Muscle layer of colon (tissue), 2 donors: ENCODE measurements at regions not wholly inside any gene's neighbourhood (a gene's known extent, or its start where the extent isn't known, plus 50 kb on each side); places are given as distances from the start of the nearest gene placed in this dataset.

Experiments used
- H3K27ac ChIP-seq: one replicate; pipeline ENCODE4 v1.7.0; 2013; ENCODE audit warnings: low read depth, mild to moderate bottlenecking, low read length, moderate library complexity
- H3K27me3 ChIP-seq, 2 donors: one replicate each; pipeline ENCODE4 v1.7.0; 2013; ENCODE audit warnings: low read length in 2 of 2, mild to moderate bottlenecking in 2 of 2; ENCODE audit not compliant: insufficient read depth in 2 of 2, control insufficient read depth in 1 of 2
- H3K36me3 ChIP-seq: one replicate; pipeline ENCODE4 v1.7.0; 2013; ENCODE audit warnings: mild to moderate bottlenecking, low read length; ENCODE audit not compliant: insufficient read depth
- H3K4me1 ChIP-seq: one replicate; pipeline ENCODE4 v1.7.0; 2013; ENCODE audit warnings: mild to moderate bottlenecking, low read length; ENCODE audit not compliant: insufficient read depth
- H3K4me3 ChIP-seq, 2 donors: one replicate each; pipeline ENCODE4 v1.7.0; 2013; ENCODE audit warnings: low read length in 2 of 2, low read depth in 1 of 2, mild to moderate bottlenecking in 1 of 2, moderate library complexity in 1 of 2
- H3K9ac ChIP-seq: one replicate; pipeline ENCODE4 v1.7.0; 2013; ENCODE audit warnings: low read length
- H3K9me3 ChIP-seq: one replicate; pipeline ENCODE4 v1.7.0; 2013; ENCODE audit warnings: mild to moderate bottlenecking, low read length
- donor health status: abdominal sarcoma.
- donor health status: Adenocarcinoma of cecum.

DNA sequence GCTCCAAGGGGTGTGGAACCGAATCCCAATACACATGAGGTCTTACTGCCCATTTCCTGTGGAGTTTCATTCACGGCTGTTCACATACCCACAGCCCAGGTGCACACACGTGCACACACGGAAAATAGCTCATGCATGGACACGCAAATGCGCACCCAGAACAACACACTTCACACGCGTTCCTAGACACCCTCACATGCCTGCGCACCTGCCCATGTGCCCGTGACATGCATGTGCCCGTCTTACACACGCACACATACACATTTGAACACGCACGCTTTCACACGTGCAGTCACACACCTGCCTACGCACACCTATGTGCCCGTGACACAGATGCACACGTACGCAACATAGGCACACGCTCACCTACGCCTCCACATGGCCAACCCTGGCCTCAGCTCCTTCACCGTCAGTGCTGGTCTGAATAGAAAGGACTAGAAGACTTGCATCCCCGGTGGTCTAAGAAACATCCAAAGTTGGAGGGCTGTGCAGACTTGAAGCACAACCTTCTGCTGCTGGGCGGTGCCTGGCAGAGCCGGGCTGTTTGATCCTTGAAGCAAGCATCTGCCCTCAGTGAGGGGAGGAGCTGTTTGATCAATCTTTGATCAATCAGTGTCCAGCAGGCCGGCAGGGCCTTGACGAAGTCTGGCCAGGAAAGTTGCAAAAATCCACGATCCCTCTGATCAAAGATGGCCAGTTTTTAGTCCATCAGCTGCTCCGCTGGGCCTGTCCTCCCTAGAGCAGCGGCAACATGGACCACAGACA is 164.7 kb downstream of the OLFM1 start:
- Histone ChIP-seq H3K4me1 (no peaks in the 10 kb centered on the region), H3K4me3 (no peak overlapping the region), H3K36me3 (no peaks in the 10 kb centered on the region), H3K27ac (no peak overlapping the region), H3K27me3 (peaks cover 0 to 11% of the 10 kb centered on the region in 2 donors), H3K9ac (no peak overlapping the region), H3K9me3 (no peaks in the 10 kb centered on the region)

GRCh38 chr9:135252980-135253304 is 165.5 kb downstream of the OLFM1 start:
- no peaks in the 10 kb centered on the region for H3K4me1 ChIP-seq
- no peak overlapping the region for H3K9ac ChIP-seq
- no peak overlapping the region for H3K27ac ChIP-seq
- H3K27me3 ChIP-seq, result peaks cover 0 to 16% of the 10 kb centered on the region in 2 donors
- H3K9me3 ChIP-seq, result no peaks in the 10 kb centered on the region
- H3K36me3 ChIP-seq, result no peaks in the 10 kb centered on the region
- no peak overlapping the region for H3K4me3 ChIP-seq

GRCh38 chr9:135253305-135254004 is 166.0 kb downstream of the OLFM1 start:
- peaks cover 0 to 16% of the 10 kb centered on the region in 2 donors for H3K27me3 ChIP-seq

GRCh38 chr9:135254176-135255032 is 166.9 kb downstream of the OLFM1 start:
- Histone ChIP-seq H3K9ac (no peak overlapping the region), H3K27me3 (peaks cover 0 to 16% of the 10 kb centered on the region in 2 donors), H3K4me1 (no peaks in the 10 kb centered on the region), H3K4me3 (no peak overlapping the region), H3K27ac (no peak overlapping the region), H3K36me3 (no peaks in the 10 kb centered on the region), H3K9me3 (no peaks in the 10 kb centered on the region)

More at GRCh38 chr9:135253305-135254004, 166.0 kb downstream of the OLFM1 start:
- no peaks in the 10 kb centered on the region for H3K9me3 ChIP-seq
- no peak overlapping the region for H3K9ac ChIP-seq
- H3K27ac ChIP-seq, result no peak overlapping the region
- no peak overlapping the region for H3K4me3 ChIP-seq
- H3K4me1 ChIP-seq, result no peaks in the 10 kb centered on the region
- H3K36me3 ChIP-seq, result no peaks in the 10 kb centered on the region

- no peak overlapping the region for H3K4me3 ChIP-seq
- H3K27ac ChIP-seq, result no peak overlapping the region
- no peaks in the 10 kb centered on the region for H3K9me3 ChIP-seq
- H3K27me3 ChIP-seq, result peaks cover 0 to 19% of the 10 kb centered on the region in 2 donors
- H3K9ac ChIP-seq, result no peak overlapping the region
- no peaks in the 10 kb centered on the region for H3K4me1 ChIP-seq
- no peaks in the 10 kb centered on the region for H3K36me3 ChIP-seq
Measured at GRCh38 chr9:135255033-135255840, 167.8 kb downstream of the OLFM1 start.

- Histone ChIP-seq H3K27ac (no peak overlapping the region), H3K4me1 (no peaks in the 10 kb centered on the region), H3K36me3 (no peaks in the 10 kb centered on the region), H3K9ac (no peak overlapping the region), H3K4me3 (no peak overlapping the region), H3K9me3 (no peaks in the 10 kb centered on the region), H3K27me3 (peaks cover 0 to 23% of the 10 kb centered on the region in 2 donors)
Measured at GRCh38 chr9:135255841-135256580, 168.5 kb downstream of the OLFM1 start.

GRCh38 chr9:135256581-135257354 is 169.3 kb downstream of the OLFM1 start:
- Histone ChIP-seq H3K27ac (no peak overlapping the region), H3K27me3 (peaks cover 0 to 23% of the 10 kb centered on the region in 2 donors), H3K4me3 (no peak overlapping the region), H3K4me1 (no peaks in the 10 kb centered on the region), H3K36me3 (no peaks in the 10 kb centered on the region), H3K9ac (no peak overlapping the region), H3K9me3 (no peaks in the 10 kb centered on the region)

DNA sequence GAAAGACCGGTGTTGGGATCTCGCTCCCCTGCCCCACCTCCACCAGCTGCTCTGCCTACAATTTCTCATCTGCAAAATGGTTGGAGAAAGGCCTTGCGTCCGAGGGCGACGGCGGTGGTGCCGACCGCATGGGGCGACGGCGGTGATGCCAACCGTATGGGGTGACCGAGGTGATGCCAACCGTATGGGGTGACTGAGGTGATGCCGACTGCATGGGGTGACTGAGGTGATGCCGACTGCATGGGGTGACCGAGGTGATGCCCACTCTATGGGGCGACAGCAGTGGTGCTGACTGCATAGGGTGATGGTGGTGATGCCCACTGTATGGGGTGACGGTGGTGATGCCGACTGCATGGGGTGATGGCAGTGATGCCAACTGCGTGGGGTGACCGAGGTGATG is 171.0 kb downstream of the OLFM1 start:
- Histone ChIP-seq H3K4me1 (no peaks in the 10 kb centered on the region), H3K36me3 (no peaks in the 10 kb centered on the region), H3K9me3 (no peaks in the 10 kb centered on the region), H3K27me3 (peaks cover 0 to 20% of the 10 kb centered on the region in 2 donors), H3K4me3 (no peak overlapping the region), H3K9ac (no peak overlapping the region), H3K27ac (no peak overlapping the region)

GRCh38 chr9:135259273-135259672 is 171.8 kb downstream of the OLFM1 start:
- Histone ChIP-seq H3K27me3 (peaks cover 0 to 20% of the 10 kb centered on the region in 2 donors), H3K4me3 (no peak overlapping the region), H3K9me3 (no peaks in the 10 kb centered on the region), H3K9ac (no peak overlapping the region), H3K27ac (no peak overlapping the region), H3K4me1 (no peaks in the 10 kb centered on the region), H3K36me3 (no peaks in the 10 kb centered on the region)
